ENCODE measurements at regions not wholly inside any gene's neighbourhood (a gene's known extent, or its start where the extent isn't known, plus 50 kb on each side); places are given as distances from the start of the nearest gene placed in this dataset.

GRCh38 chr10:11395161-11395560 is 216.3 kb downstream of the USP6NL start:
- TF ChIP-seq CTCF (conservative IDR thresholded peaks at IDR 0.05; ENCODE audit: low read length) (no peak), EZH2phosphoT487 (IDR thresholded peaks at IDR 0.05; ENCODE audit: borderline replicate concordance, low read depth, low read length) (no peak)
